ENCODE measurements at regions not wholly inside any gene's neighbourhood (a gene's known extent, or its start where the extent isn't known, plus 50 kb on each side); places are given as distances from the start of the nearest gene placed in this dataset.

GRCh38 chr1:43065191-43065590 lies 106.5 kb upstream of the SLC2A1 start:
- no peak for DNase-seq

- DNase-seq, result no peak
Observed at GRCh38 chr1:43063394-43064219, 104.9 kb upstream of the SLC2A1 start.

- DNase-seq, result no peak
Observed at GRCh38 chr1:43062527-43063095, 103.9 kb upstream of the SLC2A1 start.

- DNase-seq, result no peak
Observed at GRCh38 chr1:43061757-43062156, 103.1 kb upstream of the SLC2A1 start.

- peak; percentile 58 for DNase-seq
Observed at GRCh38 chr1:43059640-43060574, 101.2 kb upstream of the SLC2A1 start.

- peak; percentile 88 for DNase-seq
Observed at GRCh38 chr1:43058545-43059360, 100.1 kb upstream of the SLC2A1 start.

- DNase-seq, result no peak
Observed at GRCh38 chr1:43058056-43058455, 99.4 kb upstream of the SLC2A1 start.

GRCh38 chr1:43057567-43057966 lies 98.9 kb upstream of the SLC2A1 start:
- DNase-seq, result no peak

- DNase-seq, result peak; percentile 73
Observed at GRCh38 chr1:43056981-43057391, 98.3 kb upstream of the SLC2A1 start.

- DNase-seq, result no peak
Observed at GRCh38 chr1:43056460-43056859, 97.8 kb upstream of the SLC2A1 start.

- DNase-seq, result peak; percentile 85
Observed at GRCh38 chr1:43054961-43055360, 96.3 kb upstream of the SLC2A1 start.

GRCh38 chr1:43052786-43053439 lies 94.2 kb upstream of the SLC2A1 start:
- peak; percentile 51 for DNase-seq

- no peak for DNase-seq
Observed at GRCh38 chr1:43052322-43052721, 93.7 kb upstream of the SLC2A1 start.

GRCh38 chr1:43049481-43049880 lies 90.8 kb upstream of the SLC2A1 start:
- peak; percentile 84 for DNase-seq

- DNase-seq, result peak; percentile 36
Observed at GRCh38 chr1:43048601-43049011, 89.9 kb upstream of the SLC2A1 start.

- no peak for DNase-seq
Observed at GRCh38 chr1:43047135-43047534, 88.5 kb upstream of the SLC2A1 start.

GRCh38 chr1:43044572-43045361 lies 86.1 kb upstream of the SLC2A1 start:
- no peak for DNase-seq

- DNase-seq, result no peak
Observed at GRCh38 chr1:43043695-43044094, 85.0 kb upstream of the SLC2A1 start.

GRCh38 chr1:43042773-43043457 lies 84.2 kb upstream of the SLC2A1 start:
- DNase-seq, result no peak

GRCh38 chr1:43042127-43042526 lies 83.5 kb upstream of the SLC2A1 start:
- no peak for DNase-seq
